ENCODE measurements at regions not wholly inside any gene's neighbourhood (a gene's known extent, or its start where the extent isn't known, plus 50 kb on each side); places are given as distances from the start of the nearest gene placed in this dataset.

DNA sequence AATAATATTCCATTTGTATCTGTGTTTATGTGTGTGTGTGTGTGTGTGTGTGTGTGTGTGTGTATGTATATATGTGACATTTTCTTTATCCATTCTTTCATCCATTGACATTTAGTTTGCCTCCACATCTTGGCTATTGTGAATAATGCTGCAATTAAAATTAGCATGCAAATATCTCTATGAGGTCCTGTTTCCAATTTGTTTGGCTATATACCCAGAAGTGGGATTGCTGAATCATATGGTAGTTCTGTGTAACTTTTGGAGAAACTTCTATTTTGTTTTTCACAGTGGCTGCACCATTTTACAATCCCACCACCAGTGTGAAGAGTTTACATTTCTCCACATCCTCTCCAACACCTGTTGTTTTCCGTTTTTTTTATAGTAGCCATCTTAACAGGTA is 53.1 kb downstream of the CH25H start:
- Histone ChIP-seq H3K9me3 (no peaks in the 10 kb centered on the region), H3K4me1 (no peaks in the 10 kb centered on the region), H3K4me2 (no peak overlapping the region), H3K27ac (no peak overlapping the region), H3K4me3 (no peak overlapping the region)
- no peak for DNase-seq (ENCODE audit: low read depth in 1 of 2, low spot score in 1 of 2)
- no peak for FAIRE-seq
- WGBS (ENCODE audit: missing lambda C conversion rate): 22% methylated on average over 1 of the region's 1 CpG
- ChIA-PET CTCF (no interaction called here), POLR2A (no interaction called here)
- ATAC-seq: no peak
- TF ChIP-seq POLR2AphosphoS2 (conservative IDR thresholded peaks at IDR 0.05; ENCODE audit: low read length) (no peak), KDM1A (IDR thresholded peaks at IDR 0.05; ENCODE audit: low read depth) (no peak), HDAC2 (IDR thresholded peaks at IDR 0.05) (no peak), EP300 (IDR thresholded peaks at IDR 0.05) (no peak), MAZ (IDR thresholded peaks at IDR 0.05; ENCODE audit: borderline replicate concordance, low read depth, low read length) (no peak), BCL3 (IDR thresholded peaks at IDR 0.05) (no peak), NR3C1 (IDR thresholded peaks at IDR 0.05) (no peak), HOXB5 (CRISPR knock-in tag; IDR thresholded peaks at IDR 0.05) (no peak)

DNA sequence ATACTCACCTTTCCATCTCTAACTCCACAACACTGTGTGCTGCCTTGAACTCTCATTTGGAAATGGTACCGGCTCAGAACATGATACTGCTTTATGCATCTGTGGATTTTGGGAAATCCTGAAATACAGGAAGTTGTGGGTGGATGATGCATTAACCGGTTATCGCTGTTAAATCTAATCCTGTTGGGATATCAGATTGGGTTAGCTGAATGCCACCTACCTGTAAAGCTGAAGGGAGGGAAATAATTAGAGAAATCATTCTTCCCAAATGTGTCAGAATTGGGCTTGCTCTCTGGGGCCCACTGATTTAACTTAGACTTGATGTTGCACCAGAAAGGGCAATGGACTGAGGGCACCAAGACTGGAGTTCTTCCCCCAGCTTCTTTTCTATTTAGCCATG is 54.0 kb downstream of the CH25H start:
- 74% methylated on average over 3 of the region's 3 CpGs for WGBS (ENCODE audit: missing lambda C conversion rate)
- Histone ChIP-seq H3K4me1 (no peaks in the 10 kb centered on the region), H3K4me2 (no peak overlapping the region), H3K9me3 (peaks cover 4% of the 10 kb centered on the region; the same call in 1 of the 3 replicates), H3K27ac (no peak overlapping the region), H3K4me3 (no peak overlapping the region)
- ChIA-PET CTCF (no interaction called here), POLR2A (no interaction called here)
- ATAC-seq: no peak
- no peak for FAIRE-seq
- TF ChIP-seq RARB (CRISPR knock-in tag; IDR thresholded peaks at IDR 0.05) (no peak), NR3C1 (IDR thresholded peaks at IDR 0.05) (no peak), BHLHE40 (IDR thresholded peaks at IDR 0.05; ENCODE audit: low read depth, low read length) (no peak), NPAS2 (CRISPR knock-in tag; IDR thresholded peaks at IDR 0.05; ENCODE audit: borderline replicate concordance) (no peak), EHMT2 (IDR thresholded peaks at IDR 0.05; ENCODE audit: low read depth) (no peak), MAX (IDR thresholded peaks at IDR 0.05) (no peak), BCL3 (IDR thresholded peaks at IDR 0.05) (no peak), NFE2L2 (conservative IDR thresholded peaks at IDR 0.05; ENCODE audit: low read length) (no peak), KDM1A (IDR thresholded peaks at IDR 0.05; ENCODE audit: low read depth) (no peak), CHD2 (IDR thresholded peaks at IDR 0.05; ENCODE audit: low read length, partially characterized antibody) (no peak), HOXB13 (CRISPR knock-in tag; IDR thresholded peaks at IDR 0.05; ENCODE audit: low read depth) (no peak), HOXB5 (CRISPR knock-in tag; IDR thresholded peaks at IDR 0.05) (no peak), HOXA7 (CRISPR knock-in tag; IDR thresholded peaks at IDR 0.05) (no peak), EHF (CRISPR knock-in tag; IDR thresholded peaks at IDR 0.05) (no peak), SMC3 (IDR thresholded peaks at IDR 0.05) (no peak), CBX8 (IDR thresholded peaks at IDR 0.05) (no peak)
- TF ChIP-seq, protein P1, sequence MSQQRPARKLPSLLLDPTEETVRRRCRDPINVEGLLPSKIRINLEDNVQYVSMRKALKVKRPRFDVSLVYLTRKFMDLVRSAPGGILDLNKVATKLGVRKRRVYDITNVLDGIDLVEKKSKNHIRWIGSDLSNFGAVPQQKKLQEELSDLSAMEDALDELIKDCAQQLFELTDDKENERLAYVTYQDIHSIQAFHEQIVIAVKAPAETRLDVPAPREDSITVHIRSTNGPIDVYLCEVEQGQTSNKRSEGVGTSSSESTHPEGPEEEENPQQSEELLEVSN (IDR thresholded peaks at IDR 0.05; ENCODE audit: borderline replicate concordance, low read depth): no peak
- DNase-seq (ENCODE audit: low read depth in 1 of 2, low spot score in 1 of 2): no peak

- no peak for TF ChIP-seq JUNB (IDR thresholded peaks at IDR 0.05)
- no peak for TF ChIP-seq MYC (IDR thresholded peaks at IDR 0.05; ENCODE audit: borderline replicate concordance, low read length)
- no peak for TF ChIP-seq EP300 (IDR thresholded peaks at IDR 0.05)
- TF ChIP-seq JUN (IDR thresholded peaks at IDR 0.05): no peak
- no peak for TF ChIP-seq SMC3 (IDR thresholded peaks at IDR 0.05)
- no peak for TF ChIP-seq RNF2 (IDR thresholded peaks at IDR 0.05; ENCODE audit: borderline replicate concordance, low read depth)
- no peak for TF ChIP-seq HDAC2 (IDR thresholded peaks at IDR 0.05)
- TF ChIP-seq, protein P2, sequence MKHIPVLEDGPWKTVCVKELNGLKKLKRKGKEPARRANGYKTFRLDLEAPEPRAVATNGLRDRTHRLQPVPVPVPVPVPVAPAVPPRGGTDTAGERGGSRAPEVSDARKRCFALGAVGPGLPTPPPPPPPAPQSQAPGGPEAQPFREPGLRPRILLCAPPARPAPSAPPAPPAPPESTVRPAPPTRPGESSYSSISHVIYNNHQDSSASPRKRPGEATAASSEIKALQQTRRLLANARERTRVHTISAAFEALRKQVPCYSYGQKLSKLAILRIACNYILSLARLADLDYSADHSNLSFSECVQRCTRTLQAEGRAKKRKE (CRISPR knock-in tag; IDR thresholded peaks at IDR 0.05; ENCODE audit: low read depth): no peak
- TF ChIP-seq EHF (CRISPR knock-in tag; IDR thresholded peaks at IDR 0.05): no peak
- no peak for TF ChIP-seq EHMT2 (IDR thresholded peaks at IDR 0.05; ENCODE audit: low read depth)
- TF ChIP-seq TFCP2L1 (CRISPR knock-in tag; IDR thresholded peaks at IDR 0.05): no peak
- no peak for TF ChIP-seq CHD2 (IDR thresholded peaks at IDR 0.05; ENCODE audit: low read length, partially characterized antibody)
- Histone ChIP-seq H3K27ac (no peak overlapping the region), H3K4me1 (no peaks in the 10 kb centered on the region), H3K9me3 (peaks cover 7% of the 10 kb centered on the region; the same call in 1 of the 3 replicates), H3K4me2 (no peak overlapping the region), H3K4me3 (no peak overlapping the region)
- ChIA-PET CTCF (no interaction called here), POLR2A (no interaction called here)
- WGBS (ENCODE audit: missing lambda C conversion rate): 16% methylated on average over 2 of the region's 2 CpGs
- ATAC-seq (no peak), DNase-seq (ENCODE audit: low read depth in 1 of 2, low spot score in 1 of 2) (no peak), FAIRE-seq (peak; percentile 63)
Measured at GRCh38 chr10:89151857-89152256, 55.3 kb downstream of the CH25H start.
